SK-N-SH treated with all-trans-retinoic acid at 6 μM for 48 hours (cell line): ENCODE measurements at regions not wholly inside any gene's neighbourhood (a gene's known extent, or its start where the extent isn't known, plus 50 kb on each side); places are given as distances from the start of the nearest gene placed in this dataset.

Experiments
- ATAC-seq: fragments of 200-7000 bp; cut with Tn5 transposase; 3 replicates; pipeline ENCODE4 v1.9.1; 2020; ENCODE audit warnings: mild to moderate bottlenecking, moderate library complexity
- ARNTL ChIP-seq: fragments of 450-650 bp; formaldehyde crosslinking; IDR thresholded peaks from 2 replicates; pipeline ENCODE4 v1.5.0; 2020; ENCODE audit warnings: low read depth, mild to moderate bottlenecking, moderate library complexity, borderline replicate concordance
- BACH2 ChIP-seq: fragments of 250-450 bp; sonication (Bioruptor Pico); IDR thresholded peaks from 2 replicates; pipeline ENCODE4 v1.9.0; 2021; ENCODE audit warnings: mild to moderate bottlenecking, borderline replicate concordance
- CREB5 ChIP-seq: fragments of 250-450 bp; sonication (Bioruptor Pico); IDR thresholded peaks from 2 replicates; pipeline ENCODE4 v1.5.1; 2020; ENCODE audit warnings: low read depth, mild to moderate bottlenecking, moderate library complexity
- CSDC2 ChIP-seq: fragments of 250-450 bp; sonication (Bioruptor Pico); IDR thresholded peaks from 2 replicates; pipeline ENCODE4 v1.5.0; 2020; ENCODE audit warnings: mild to moderate bottlenecking, moderate library complexity
- CSRNP3 ChIP-seq: fragments of 250-450 bp; sonication (Bioruptor Pico); IDR thresholded peaks from 2 replicates; pipeline ENCODE4 v1.5.1; 2021; ENCODE audit warnings: mild to moderate bottlenecking, moderate library complexity
- ESRRG ChIP-seq: fragments of 250-450 bp; sonication (Bioruptor Pico); IDR thresholded peaks from 2 replicates; pipeline ENCODE4 v1.6.1; 2021; ENCODE audit warnings: mild to moderate bottlenecking
- GLIS3 ChIP-seq: fragments of 250-450 bp; sonication (Bioruptor Pico); IDR thresholded peaks from 2 replicates; pipeline ENCODE4 v1.5.0; 2020; ENCODE audit warnings: mild to moderate bottlenecking, moderate library complexity
- ISL1 ChIP-seq: fragments of 250-450 bp; sonication (Bioruptor Pico); IDR thresholded peaks from 2 replicates; pipeline ENCODE4 v2.1.2; 2022; ENCODE audit warnings: mild to moderate bottlenecking, moderate library complexity
- OSR1 ChIP-seq: fragments of 250-450 bp; sonication (Bioruptor Pico); IDR thresholded peaks from 2 replicates; pipeline ENCODE4 v1.8.0; 2022; ENCODE audit warnings: moderate library complexity, mild to moderate bottlenecking, inconsistent platforms
- PATZ1 ChIP-seq: fragments of 250-450 bp; sonication (Bioruptor Pico); IDR thresholded peaks from 2 replicates; pipeline ENCODE4 v1.8.0; 2020; ENCODE audit warnings: mild to moderate bottlenecking, moderate library complexity, borderline replicate concordance
- POU6F1 ChIP-seq: fragments of 250-450 bp; sonication (Bioruptor Pico); IDR thresholded peaks from 2 replicates; pipeline ENCODE4 v1.8.0; 2021; ENCODE audit warnings: low read depth, mild to moderate bottlenecking, moderate library complexity, borderline replicate concordance
- PPARA ChIP-seq: fragments of 250-450 bp; sonication (Bioruptor Pico); IDR thresholded peaks from 2 replicates; pipeline ENCODE4 v1.5.0; 2020; ENCODE audit warnings: mild to moderate bottlenecking, borderline replicate concordance
- RARB ChIP-seq: fragments of 250-450 bp; sonication (Bioruptor Pico); IDR thresholded peaks from 2 replicates; pipeline ENCODE4 v1.8.0; 2021; ENCODE audit warnings: mild to moderate bottlenecking, moderate library complexity
- SNAI2 ChIP-seq: fragments of 250-450 bp; sonication (Bioruptor Pico); IDR thresholded peaks from 2 replicates; pipeline ENCODE4 v1.5.0; 2020; ENCODE audit warnings: mild to moderate bottlenecking, moderate library complexity
- TOX ChIP-seq: fragments of 250-450 bp; sonication (Bioruptor Pico); IDR thresholded peaks from 2 replicates; pipeline ENCODE4 v1.8.0; 2021; ENCODE audit warnings: mild to moderate bottlenecking, moderate library complexity, borderline replicate concordance
- TSHZ2 ChIP-seq: fragments of 250-450 bp; sonication (Bioruptor Pico); IDR thresholded peaks from 2 replicates; pipeline ENCODE4 v1.5.0; 2020; ENCODE audit warnings: mild to moderate bottlenecking, moderate library complexity
- ZFP3 ChIP-seq: fragments of 250-450 bp; sonication (Bioruptor Pico); IDR thresholded peaks from 2 replicates; pipeline ENCODE4 v1.5.0; 2020; ENCODE audit warnings: mild to moderate bottlenecking, moderate library complexity
- ZFP30 ChIP-seq: fragments of 450-650 bp; formaldehyde crosslinking; IDR thresholded peaks from 2 replicates; pipeline ENCODE4 v1.5.0; 2022; ENCODE audit warnings: mild to moderate bottlenecking, moderate library complexity
- ZNF565 ChIP-seq: fragments of 450-650 bp; formaldehyde crosslinking; conservative IDR thresholded peaks from 2 replicates; pipeline ENCODE4 v1.5.0; 2020; ENCODE audit warnings: low read depth, mild to moderate bottlenecking, moderate library complexity
- ZNF70 ChIP-seq: fragments of 450-650 bp; formaldehyde crosslinking; IDR thresholded peaks from 2 replicates; pipeline ENCODE4 v1.5.0; 2020; ENCODE audit warnings: mild to moderate bottlenecking, moderate library complexity
- ZNF8 ChIP-seq: fragments of 450-650 bp; formaldehyde crosslinking; IDR thresholded peaks from 2 replicates; pipeline ENCODE4 v1.5.0; 2020; ENCODE audit warnings: mild to moderate bottlenecking, moderate library complexity

- TF ChIP-seq ZNF70 (CRISPR knock-in tag) (no peak), ARNTL (CRISPR knock-in tag) (no peak), RARB (CRISPR knock-in tag) (no peak), ZNF8 (no peak), ISL1 (CRISPR knock-in tag) (no peak), ZFP30 (no peak), TSHZ2 (CRISPR knock-in tag) (no peak), GLIS3 (CRISPR knock-in tag) (no peak), PATZ1 (CRISPR knock-in tag) (no peak), SNAI2 (no peak), PPARA (CRISPR knock-in tag) (no peak), CSDC2 (no peak), ZFP3 (CRISPR knock-in tag) (no peak), POU6F1 (CRISPR knock-in tag) (no peak), ZNF565 (CRISPR knock-in tag) (no peak), BACH2 (no peak), TOX (CRISPR knock-in tag) (no peak), CREB5 (no peak), CSRNP3 (CRISPR knock-in tag) (no peak), OSR1 (CRISPR knock-in tag) (no peak)
- ATAC-seq, result no peak
Observed at GRCh38 chr10:121133901-121134300, 282.7 kb downstream of the WDR11 start.

- ATAC-seq, result no peak
- TF ChIP-seq ESRRG, result no peak
- no peak for TF ChIP-seq SNAI2
- no peak for TF ChIP-seq BACH2
- no peak for TF ChIP-seq PATZ1 (CRISPR knock-in tag)
- TF ChIP-seq GLIS3 (CRISPR knock-in tag), result no peak
- no peak for TF ChIP-seq CSRNP3 (CRISPR knock-in tag)
Observed at GRCh38 chr10:121134711-121135110, 283.5 kb downstream of the WDR11 start.
